ENCODE measurements at regions not wholly inside any gene's neighbourhood (a gene's known extent, or its start where the extent isn't known, plus 50 kb on each side); places are given as distances from the start of the nearest gene placed in this dataset.

DNA sequence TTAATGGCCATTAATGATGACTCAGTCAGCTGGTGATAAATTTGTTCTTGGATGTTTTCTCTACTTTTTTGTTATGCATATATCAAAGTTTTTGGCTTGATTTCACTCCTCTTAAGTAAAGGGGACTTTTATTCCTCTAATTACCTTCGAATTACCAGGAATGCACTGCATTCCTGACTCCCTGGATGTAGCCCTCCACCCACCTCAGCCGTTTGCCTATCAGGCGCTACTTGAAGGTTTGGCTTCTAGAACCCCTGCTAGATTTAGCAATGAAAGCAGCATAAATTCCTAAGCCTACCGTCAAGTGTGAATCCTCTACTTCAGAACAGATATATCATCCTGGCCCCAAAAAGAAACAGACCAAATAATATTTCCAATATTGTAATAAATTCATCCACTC, 387.8 kb upstream of the ADGRL2 start:
- TF ChIP-seq EZH2 (IDR thresholded peaks at IDR 0.05; ENCODE audit: insufficient read depth, poor library complexity, severe bottlenecking) (no peak), EZH2phosphoT487 (IDR thresholded peaks at IDR 0.05; ENCODE audit: insufficient read depth, low read depth) (no peak)

Data from GM23248 (cell line).